ENCODE measurements at regions not wholly inside any gene's neighbourhood (a gene's known extent, or its start where the extent isn't known, plus 50 kb on each side); places are given as distances from the start of the nearest gene placed in this dataset.

- no peak for TF ChIP-seq Cebpa-rat (IDR thresholded peaks at IDR 0.05)
- H3K4me2 ChIP-seq = no peak overlapping the region
- H3K27ac ChIP-seq = no peak overlapping the region
- H3K27me3 ChIP-seq = no peaks in the 10 kb centered on the region
- H3K36me3 ChIP-seq = no peaks in the 10 kb centered on the region
- no peaks in the 10 kb centered on the region for H4K20me1 ChIP-seq
- H3K4me3 ChIP-seq = no peak overlapping the region
- no peak overlapping the region for H3K9ac ChIP-seq
- no peaks in the 10 kb centered on the region for H3K4me1 ChIP-seq
- H3K9me3 ChIP-seq = no peaks in the 10 kb centered on the region
Observed at GRCh38 chr17:70644096-70644495, 474.8 kb downstream of the KCNJ2 start.

GRCh38 chr17:70646673-70647072 lies 477.3 kb downstream of the KCNJ2 start:
- H4K20me1 ChIP-seq = no peaks in the 10 kb centered on the region
- no peak for TF ChIP-seq Cebpa-rat (IDR thresholded peaks at IDR 0.05)
- no peak overlapping the region for H3K9ac ChIP-seq

GRCh38 chr17:70648166-70648565 lies 478.8 kb downstream of the KCNJ2 start:
- H3K9me3 ChIP-seq = no peaks in the 10 kb centered on the region
- H3K9ac ChIP-seq = no peak overlapping the region
- H3K36me3 ChIP-seq = no peaks in the 10 kb centered on the region
- H4K20me1 ChIP-seq = no peaks in the 10 kb centered on the region
- H3K27ac ChIP-seq = no peak overlapping the region
- no peaks in the 10 kb centered on the region for H3K4me1 ChIP-seq
- H3K27me3 ChIP-seq = no peaks in the 10 kb centered on the region
- TF ChIP-seq Cebpa-rat (IDR thresholded peaks at IDR 0.05) = no peak
- H3K4me3 ChIP-seq = no peak overlapping the region
- H3K4me2 ChIP-seq = no peak overlapping the region

More at GRCh38 chr17:70646673-70647072, 477.3 kb downstream of the KCNJ2 start:
- H3K4me3 ChIP-seq = no peak overlapping the region
- no peaks in the 10 kb centered on the region for H3K9me3 ChIP-seq
- no peaks in the 10 kb centered on the region for H3K36me3 ChIP-seq
- no peaks in the 10 kb centered on the region for H3K4me1 ChIP-seq
- no peaks in the 10 kb centered on the region for H3K27me3 ChIP-seq
- no peak overlapping the region for H3K4me2 ChIP-seq
- no peak overlapping the region for H3K27ac ChIP-seq

GRCh38 chr17:70653850-70654249 lies 484.5 kb downstream of the KCNJ2 start:
- Histone ChIP-seq H3K4me3 (no peak overlapping the region), H3K27me3 (no peaks in the 10 kb centered on the region), H3K27ac (no peak overlapping the region), H3K4me1 (peaks cover 12% of the 10 kb centered on the region; the same call in 1 of the 2 replicates), H3K36me3 (no peaks in the 10 kb centered on the region), H4K20me1 (no peaks in the 10 kb centered on the region), H3K9me3 (no peaks in the 10 kb centered on the region), H3K9ac (no peak overlapping the region), H3K4me2 (no peak overlapping the region)
- no peak for TF ChIP-seq Cebpa-rat (IDR thresholded peaks at IDR 0.05)

- no peak for TF ChIP-seq Cebpa-rat (IDR thresholded peaks at IDR 0.05)
- H4K20me1 ChIP-seq = no peaks in the 10 kb centered on the region
- no peaks in the 10 kb centered on the region for H3K27me3 ChIP-seq
- no peak overlapping the region for H3K9ac ChIP-seq
- no peaks in the 10 kb centered on the region for H3K9me3 ChIP-seq
- H3K4me1 ChIP-seq = peaks cover 12% of the 10 kb centered on the region; the same call in 1 of the 2 replicates
- no peak overlapping the region for H3K4me2 ChIP-seq
- no peak overlapping the region for H3K4me3 ChIP-seq
- no peak overlapping the region for H3K27ac ChIP-seq
- no peaks in the 10 kb centered on the region for H3K36me3 ChIP-seq
Observed at GRCh38 chr17:70654706-70655105, 485.4 kb downstream of the KCNJ2 start.

- H4K20me1 ChIP-seq = no peaks in the 10 kb centered on the region
- no peak for TF ChIP-seq Cebpa-rat (IDR thresholded peaks at IDR 0.05)
- H3K36me3 ChIP-seq = no peaks in the 10 kb centered on the region
- H3K4me2 ChIP-seq = no peak overlapping the region
- H3K27ac ChIP-seq = no peak overlapping the region
- peaks cover 12% of the 10 kb centered on the region; the same call in 1 of the 2 replicates for H3K4me1 ChIP-seq
- H3K27me3 ChIP-seq = no peaks in the 10 kb centered on the region
- H3K9ac ChIP-seq = no peak overlapping the region
- H3K4me3 ChIP-seq = no peak overlapping the region
- H3K9me3 ChIP-seq = no peaks in the 10 kb centered on the region
Observed at GRCh38 chr17:70655176-70655958, 486.0 kb downstream of the KCNJ2 start.

- Histone ChIP-seq H3K4me2 (no peak overlapping the region), H3K9me3 (no peaks in the 10 kb centered on the region), H3K27ac (no peak overlapping the region), H4K20me1 (no peaks in the 10 kb centered on the region), H3K36me3 (no peaks in the 10 kb centered on the region), H3K4me1 (peaks cover 12% of the 10 kb centered on the region; the same call in 1 of the 2 replicates), H3K4me3 (no peak overlapping the region), H3K9ac (no peak overlapping the region), H3K27me3 (no peaks in the 10 kb centered on the region)
- no peak for TF ChIP-seq Cebpa-rat (IDR thresholded peaks at IDR 0.05)
Observed at GRCh38 chr17:70658317-70658716, 489.0 kb downstream of the KCNJ2 start.

- Histone ChIP-seq H3K4me2 (no peak overlapping the region), H3K9ac (no peak overlapping the region), H3K36me3 (no peaks in the 10 kb centered on the region), H3K27me3 (no peaks in the 10 kb centered on the region), H3K9me3 (no peaks in the 10 kb centered on the region), H3K4me1 (peaks cover 12% of the 10 kb centered on the region; the same call in 1 of the 2 replicates), H3K4me3 (no peak overlapping the region), H4K20me1 (no peaks in the 10 kb centered on the region), H3K27ac (no peak overlapping the region)
- no peak for TF ChIP-seq Cebpa-rat (IDR thresholded peaks at IDR 0.05)
Observed at GRCh38 chr17:70658840-70659239, 489.5 kb downstream of the KCNJ2 start.

GRCh38 chr17:70661342-70662222 lies 492.2 kb downstream of the KCNJ2 start:
- Histone ChIP-seq H3K4me1 (peaks cover 9% of the 10 kb centered on the region; the same call in 1 of the 2 replicates), H3K9me3 (no peaks in the 10 kb centered on the region), H3K4me2 (no peak overlapping the region), H4K20me1 (no peaks in the 10 kb centered on the region), H3K4me3 (no peak overlapping the region), H3K36me3 (no peaks in the 10 kb centered on the region), H3K9ac (no peak overlapping the region), H3K27ac (no peak overlapping the region), H3K27me3 (no peaks in the 10 kb centered on the region)
- no peak for TF ChIP-seq Cebpa-rat (IDR thresholded peaks at IDR 0.05)
